CD4-positive, alpha-beta T cell (primary cell): ENCODE measurements at regions not wholly inside any gene's neighbourhood (a gene's known extent, or its start where the extent isn't known, plus 50 kb on each side); places are given as distances from the start of the nearest gene placed in this dataset.

ENCODE experiments used
- ATAC-seq: fragments of 200-7000 bp; cut with Tn5 transposase; one replicate; pipeline ENCODE4 v1.10.0; 2022; ENCODE audit warnings: mild to moderate bottlenecking; ENCODE audit not compliant: poor library complexity
- CTCF ChIA-PET: fragments of 350-600 bp; sonication (Branson Sonifier 250); formaldehyde crosslinking; loops from one replicate; lab custom pipeline; 2021; ENCODE audit warnings: antibody characterized with exemption, inconsistent platforms; lab: Charles Lee
- POLR2A ChIA-PET: fragments of 350-600 bp; sonication (Branson Sonifier 250); formaldehyde crosslinking; loops from one replicate; lab custom pipeline; 2021; ENCODE audit warnings: antibody characterized with exemption, inconsistent platforms; lab: Charles Lee
- DNase-seq, 14 experiments: peaks; one replicate each; pipeline ENCODE4 v3.0.0-alpha.2; 2013 to 2020; ENCODE audit warnings: mixed read lengths in 2 of 14
- H3K27ac ChIP-seq, 2 donors: one replicate each; pipeline versions ENCODE4 v1.5.1 to v1.7.0; 2013; ENCODE audit warnings: low read length in 2 of 2, low read depth in 1 of 2, mild to moderate bottlenecking in 1 of 2
- H3K27me3 ChIP-seq, 2 experiments: 1 replicate in 1 of 2; 2 replicates in 1 of 2; pipeline versions ENCODE4 v1.6.1 to v1.7.0; 2013; ENCODE audit warnings: low read length in 2 of 2, control low read depth in 1 of 2, mild to moderate bottlenecking in 1 of 2, moderate library complexity in 1 of 2; ENCODE audit not compliant: insufficient read depth in 2 of 2, control insufficient read depth in 1 of 2
- H3K36me3 ChIP-seq: one replicate; pipeline ENCODE4 v1.6.1; 2013; ENCODE audit warnings: low read length, control low read depth; ENCODE audit not compliant: insufficient read depth
- H3K4me1 ChIP-seq: one replicate; pipeline ENCODE4 v1.6.1; 2013; ENCODE audit warnings: low read length, control low read depth; ENCODE audit not compliant: insufficient read depth
- H3K4me3 ChIP-seq: one replicate; pipeline ENCODE4 v1.5.1; 2013; ENCODE audit warnings: mild to moderate bottlenecking, low read length, moderate library complexity
- H3K9me3 ChIP-seq, 2 experiments: 1 replicate in 1 of 2; 2 replicates in 1 of 2; pipeline versions ENCODE4 v1.6.1 to v1.7.0; 2013; ENCODE audit warnings: low read length in 2 of 2, mild to moderate bottlenecking in 2 of 2, control low read depth in 1 of 2, moderate library complexity in 1 of 2; ENCODE audit not compliant: control insufficient read depth in 1 of 2, insufficient read depth in 1 of 2
- H3K27ac Mint-ChIP-seq: one replicate; pipeline ENCODE4 v1.8.0; 2020; ENCODE audit warnings: mixed read lengths
- H3K27me3 Mint-ChIP-seq: one replicate; pipeline ENCODE4 v1.8.0; 2021; ENCODE audit warnings: mixed read lengths
- H3K36me3 Mint-ChIP-seq: one replicate; pipeline ENCODE4 v1.8.0; 2021; ENCODE audit warnings: low read depth, mixed read lengths
- H3K4me1 Mint-ChIP-seq: one replicate; pipeline ENCODE4 v1.8.0; 2021; ENCODE audit warnings: low read depth, mixed read lengths
- H3K4me3 Mint-ChIP-seq: one replicate; pipeline ENCODE4 v1.8.0; 2020; ENCODE audit warnings: mild to moderate bottlenecking, mixed read lengths
- H3K9me3 Mint-ChIP-seq: one replicate; pipeline ENCODE4 v1.8.0; 2020; ENCODE audit warnings: mixed read lengths
- CTCF ChIP-seq: fragments of 200-600 bp; IDR thresholded peaks from one replicate; pipeline ENCODE4 v1.8.0; 2022; ENCODE audit warnings: antibody characterized with exemption, mild to moderate bottlenecking
- intact Hi-C, 2 experiments: fragments of 100-400 bp; cut with DNase I in 1 of 2; cut with micrococcal nuclease in 1 of 2; formaldehyde crosslinking; loops; one replicate each; pipeline versions ENCODE4 v1.15.1 to v1.9.0; 2023 to 2025; cut with DNase I, micrococcal nuclease

- Histone ChIP-seq H3K27ac (no peak overlapping the region), H3K9me3 (no peaks in the 10 kb centered on the region), H3K4me1 (no peaks in the 10 kb centered on the region), H3K27me3 (no peaks in the 10 kb centered on the region), H3K4me3 (no peak overlapping the region), H3K36me3 (no peaks in the 10 kb centered on the region)
- DNase-seq: no peak
- ChIA-PET CTCF (no interaction called here), POLR2A (no interaction called here)
- Mint-ChIP-seq H3K36me3 (no peaks in the 10 kb centered on the region), H3K27me3 (peaks cover 9% of the 10 kb centered on the region), H3K27ac (no peak overlapping the region), H3K4me1 (no peaks in the 10 kb centered on the region), H3K4me3 (no peak overlapping the region), H3K9me3 (no peaks in the 10 kb centered on the region)
- intact Hi-C loops: no loop called here
- ATAC-seq: no peak
- TF ChIP-seq CTCF: no peak
Observed at GRCh38 chr1:201683397-201683796, 144.5 kb downstream of the NAV1 start.

GRCh38 chr1:201685485-201685884 is 143.5 kb upstream of the IPO9 start:
- Histone ChIP-seq H3K36me3 (no peaks in the 10 kb centered on the region), H3K27me3 (no peaks in the 10 kb centered on the region), H3K4me3 (no peak overlapping the region), H3K9me3 (no peaks in the 10 kb centered on the region), H3K4me1 (no peaks in the 10 kb centered on the region), H3K27ac (no peak overlapping the region)
- DNase-seq (no peak), ATAC-seq (no peak)
- Mint-ChIP-seq H3K4me3 (no peak overlapping the region), H3K9me3 (no peaks in the 10 kb centered on the region), H3K36me3 (no peaks in the 10 kb centered on the region), H3K27ac (no peak overlapping the region), H3K27me3 (peaks cover 9% of the 10 kb centered on the region), H3K4me1 (no peaks in the 10 kb centered on the region)
- ChIA-PET POLR2A (no interaction called here), CTCF (no interaction called here)
- no peak for TF ChIP-seq CTCF
- intact Hi-C loops: no loop called here

- no peaks in the 10 kb centered on the region for H3K4me1 Mint-ChIP-seq
- DNase-seq: no peak
- TF ChIP-seq CTCF: no peak
- no peaks in the 10 kb centered on the region for H3K9me3 Mint-ChIP-seq
- ATAC-seq: no peak
- H3K4me3 Mint-ChIP-seq: no peak overlapping the region
- CTCF ChIA-PET: no interaction called here
- Histone ChIP-seq H3K27me3 (no peaks in the 10 kb centered on the region), H3K4me3 (no peak overlapping the region), H3K4me1 (no peaks in the 10 kb centered on the region), H3K36me3 (no peaks in the 10 kb centered on the region), H3K27ac (no peak overlapping the region), H3K9me3 (no peaks in the 10 kb centered on the region)
- H3K36me3 Mint-ChIP-seq: no peaks in the 10 kb centered on the region
- POLR2A ChIA-PET: no interaction called here
- peaks cover 4% of the 10 kb centered on the region for H3K27me3 Mint-ChIP-seq
- intact Hi-C loops: no loop called here
- H3K27ac Mint-ChIP-seq: no peak overlapping the region
Observed at GRCh38 chr1:201686714-201687455, 142.1 kb upstream of the IPO9 start.
